GM21526 (cell line): ENCODE measurements at regions not wholly inside any gene's neighbourhood (a gene's known extent, or its start where the extent isn't known, plus 50 kb on each side); places are given as distances from the start of the nearest gene placed in this dataset.

Experiments used
- ATAC-seq: cut with Tn5 transposase; IDR thresholded peaks from one replicate; pipeline ENCODE4 v1.9.1; 2021; ENCODE audit warnings: moderate library complexity; ENCODE audit not compliant: unreplicated experiment, low FRiP score

DNA sequence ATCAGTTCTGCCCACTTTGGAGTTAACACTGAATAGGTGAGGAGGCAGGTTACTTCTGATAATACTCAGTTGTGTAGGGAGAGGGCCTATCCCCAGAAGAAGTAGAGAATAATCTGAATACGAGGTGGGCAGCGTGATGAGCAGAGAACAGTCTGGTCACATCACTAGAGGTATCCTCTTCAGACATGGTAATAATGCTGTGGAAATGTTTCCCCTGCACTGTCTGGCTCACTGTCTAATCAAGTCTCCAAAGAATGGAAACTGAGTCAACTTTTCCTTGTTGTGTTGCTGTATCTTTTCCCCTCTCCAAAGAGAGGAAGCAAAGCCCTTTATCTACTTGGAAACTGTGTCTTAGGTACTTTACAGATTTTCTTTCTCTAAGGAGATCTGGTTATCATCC lies 110.9 kb upstream of the ANKRD55 start:
- ATAC-seq, result no peak

- no peak for ATAC-seq
Observed at GRCh38 chr5:56342616-56343015, 109.5 kb upstream of the ANKRD55 start.

GRCh38 chr5:56340196-56340980 lies 107.3 kb upstream of the ANKRD55 start:
- no peak for ATAC-seq

DNA sequence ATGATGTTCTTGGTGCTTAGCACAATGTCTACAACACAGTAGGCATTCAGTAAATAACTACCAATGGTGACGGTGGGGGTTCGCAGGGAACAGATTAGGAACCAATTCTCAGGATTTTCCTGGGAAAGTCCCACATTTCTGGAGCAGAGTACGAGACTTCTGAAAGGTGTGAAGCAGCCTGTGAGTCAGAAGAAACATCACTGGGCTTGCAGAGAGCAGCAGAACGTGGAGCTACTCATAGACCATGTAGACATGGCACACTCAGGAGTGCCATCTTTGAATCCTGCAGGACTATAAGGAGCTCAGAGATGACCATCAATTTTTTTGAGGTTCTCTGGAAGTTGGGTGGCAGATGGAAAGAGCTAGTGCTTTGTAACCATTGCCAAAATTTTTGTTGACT lies 106.6 kb upstream of the ANKRD55 start:
- no peak for ATAC-seq

DNA sequence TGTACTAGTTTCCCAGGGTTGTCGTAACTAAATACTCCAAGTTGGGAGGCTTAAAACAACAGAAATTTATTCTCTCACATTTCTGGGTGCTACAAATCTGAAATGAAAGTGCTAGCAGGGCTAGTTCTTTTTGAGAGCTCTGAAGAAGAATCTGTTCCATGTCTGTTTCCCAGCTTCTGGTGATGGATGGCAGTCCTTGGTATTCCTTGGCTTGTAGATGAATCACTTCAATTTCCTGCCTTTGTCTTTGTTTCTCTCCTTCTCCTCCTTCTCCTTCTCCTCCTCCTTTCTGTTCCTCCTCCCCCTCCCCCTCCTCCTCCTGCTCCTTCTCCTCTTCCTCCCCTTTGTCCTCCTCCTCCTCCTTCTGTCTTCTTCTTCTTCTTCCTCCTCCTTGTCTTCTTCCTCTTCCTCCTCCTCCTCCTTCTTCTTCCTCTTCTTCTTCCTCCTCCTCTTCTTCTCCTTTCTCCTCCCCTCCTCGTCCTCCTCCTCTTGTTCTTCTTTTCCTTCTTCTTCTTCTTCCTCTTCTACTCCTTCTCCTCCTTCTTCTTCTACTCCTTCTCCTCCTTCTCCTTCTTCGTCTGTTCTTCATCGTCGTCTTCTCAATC lies 104.7 kb upstream of the ANKRD55 start:
- ATAC-seq, result no peak

DNA sequence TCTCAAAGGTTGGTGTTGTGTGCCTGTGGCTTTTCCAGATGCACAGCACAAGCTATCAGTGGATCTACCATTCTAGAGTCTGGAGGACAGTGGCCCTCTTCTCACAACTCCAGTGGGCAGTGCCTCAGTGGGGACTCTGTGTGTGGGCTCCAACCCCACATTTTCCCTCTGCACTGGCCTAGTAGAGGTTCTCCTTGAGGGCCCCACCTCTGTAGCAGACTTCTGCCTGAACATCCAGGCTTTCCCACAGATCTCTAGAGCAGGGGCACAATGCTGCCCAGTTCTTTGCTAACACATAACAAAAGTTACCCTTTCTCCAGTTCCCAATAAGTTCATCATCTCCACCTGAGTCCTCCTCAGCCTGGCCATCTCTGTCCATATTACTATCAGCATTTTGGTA lies 102.1 kb upstream of the ANKRD55 start:
- ATAC-seq, result no peak

GRCh38 chr5:56330806-56331205 lies 97.7 kb upstream of the ANKRD55 start:
- no peak for ATAC-seq

DNA sequence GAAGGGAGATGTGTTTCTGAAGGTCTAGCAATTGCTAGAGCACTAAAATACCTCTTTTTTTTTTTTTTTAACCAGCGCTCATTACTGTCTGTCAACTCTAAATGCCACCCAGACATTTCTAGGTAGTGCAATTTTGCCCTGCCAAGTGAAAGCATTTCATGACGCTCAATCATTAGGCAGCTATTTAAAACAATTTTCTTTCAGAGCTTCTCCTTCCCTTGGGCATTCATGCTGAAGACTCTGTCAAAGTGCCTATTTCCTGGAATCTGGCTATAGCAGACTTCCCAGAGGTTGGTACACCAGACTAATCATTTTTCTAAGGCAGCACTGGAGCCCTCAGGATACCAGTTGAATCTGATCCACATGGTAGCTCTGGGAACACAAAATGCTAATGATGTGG lies 97.0 kb upstream of the ANKRD55 start:
- ATAC-seq, result no peak

DNA sequence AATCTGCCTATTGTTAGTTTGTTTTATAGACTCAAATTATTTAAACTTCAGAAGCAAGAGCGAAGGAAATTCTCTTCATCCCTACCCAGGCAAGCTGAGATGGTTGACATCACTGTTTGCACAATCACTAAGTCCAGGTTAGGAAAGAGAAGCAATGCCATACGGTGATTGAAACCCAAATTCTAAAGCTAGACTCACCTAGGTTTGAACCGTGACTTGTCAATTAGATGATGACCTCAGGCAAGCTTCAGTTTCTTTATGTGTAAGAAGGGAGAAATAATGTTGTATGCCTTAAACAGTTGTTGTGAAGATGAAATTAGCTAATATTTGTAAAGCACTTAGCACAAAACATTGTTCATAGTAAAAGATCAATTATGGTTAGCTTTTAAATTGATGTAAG lies 96.5 kb upstream of the ANKRD55 start:
- ATAC-seq, result no peak

GRCh38 chr5:56328753-56329560 lies 95.8 kb upstream of the ANKRD55 start:
- no peak for ATAC-seq

DNA sequence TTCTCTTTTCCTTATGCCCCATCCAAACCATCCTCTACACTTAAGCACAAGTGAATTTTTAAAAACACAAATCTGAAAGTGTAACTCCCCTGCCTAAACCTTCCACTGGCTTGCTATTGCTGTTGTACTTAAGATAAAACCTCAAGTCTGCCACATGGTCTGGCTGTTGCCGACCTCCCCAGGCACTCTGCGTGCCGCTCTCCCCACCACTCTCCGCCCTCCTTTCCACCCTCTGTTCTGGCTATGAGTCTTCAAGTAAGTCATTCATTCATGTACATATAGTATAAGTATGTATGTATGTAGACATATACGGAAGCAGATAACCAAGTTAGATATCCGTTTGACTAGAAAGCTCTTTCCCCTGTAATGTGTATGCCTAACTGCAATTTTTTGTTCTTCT lies 94.7 kb upstream of the ANKRD55 start:
- peak; percentile 41 for ATAC-seq

- no peak for ATAC-seq
Observed at GRCh38 chr5:56326770-56327169, 93.6 kb upstream of the ANKRD55 start.

GRCh38 chr5:56326116-56326515 lies 93.0 kb upstream of the ANKRD55 start:
- no peak for ATAC-seq

DNA sequence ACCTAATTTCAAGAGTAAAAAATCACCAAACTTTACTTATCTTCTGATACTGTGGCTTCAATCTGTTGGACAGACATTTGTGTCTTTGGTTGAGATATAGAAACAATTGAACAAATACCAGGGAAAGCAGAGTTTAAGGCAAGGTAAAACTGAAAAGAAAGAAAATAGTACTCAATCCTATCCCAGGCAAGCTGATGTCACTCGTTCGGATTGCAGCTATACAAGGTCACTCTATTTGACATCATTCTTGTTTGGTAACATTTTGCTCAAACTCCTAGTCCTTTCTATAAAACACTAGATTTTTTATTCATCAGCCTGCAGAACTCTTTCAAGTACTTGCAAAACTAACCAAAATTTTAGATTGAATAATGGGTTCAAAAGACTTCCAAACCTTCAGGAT lies 91.9 kb upstream of the ANKRD55 start:
- no peak for ATAC-seq

DNA sequence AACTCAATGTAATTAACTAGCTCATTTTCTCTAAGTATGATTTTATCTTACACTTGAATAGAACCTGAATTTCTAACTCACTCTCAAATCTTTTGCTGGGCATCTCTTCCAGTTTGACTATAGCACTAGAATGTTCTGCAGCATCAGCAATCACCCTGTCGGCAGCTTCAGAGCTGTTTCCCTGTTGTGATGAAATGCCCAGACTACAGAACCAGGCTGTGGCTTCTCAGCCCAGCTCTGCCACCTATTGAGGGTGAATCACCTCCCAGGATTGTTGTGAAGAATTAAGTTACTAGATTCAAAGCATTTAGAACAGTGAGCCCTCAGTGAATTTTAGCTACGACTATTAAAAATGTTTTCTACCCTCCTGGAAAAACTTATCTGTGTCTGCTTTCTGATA lies 90.4 kb upstream of the ANKRD55 start:
- no peak for ATAC-seq

DNA sequence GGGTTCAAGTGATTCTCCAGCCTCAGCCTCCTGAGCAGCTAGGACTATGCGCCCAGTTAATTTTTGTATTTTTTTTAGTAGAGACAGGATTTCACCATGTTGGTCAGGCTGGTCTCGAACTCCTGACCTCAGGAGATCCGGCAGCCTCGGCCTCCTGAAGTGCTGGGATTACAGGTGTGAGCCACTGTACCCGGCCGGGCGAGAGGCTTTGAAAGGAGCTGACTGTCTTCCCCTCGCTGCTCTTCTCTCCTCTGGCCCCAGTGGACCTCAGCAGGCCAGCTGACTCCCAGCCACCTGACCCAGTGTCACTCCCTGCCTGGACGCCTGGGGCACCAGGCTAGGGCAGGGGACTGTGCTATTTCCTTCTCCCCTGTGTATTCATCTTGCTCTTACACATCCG lies 89.5 kb upstream of the ANKRD55 start:
- no peak for ATAC-seq

DNA sequence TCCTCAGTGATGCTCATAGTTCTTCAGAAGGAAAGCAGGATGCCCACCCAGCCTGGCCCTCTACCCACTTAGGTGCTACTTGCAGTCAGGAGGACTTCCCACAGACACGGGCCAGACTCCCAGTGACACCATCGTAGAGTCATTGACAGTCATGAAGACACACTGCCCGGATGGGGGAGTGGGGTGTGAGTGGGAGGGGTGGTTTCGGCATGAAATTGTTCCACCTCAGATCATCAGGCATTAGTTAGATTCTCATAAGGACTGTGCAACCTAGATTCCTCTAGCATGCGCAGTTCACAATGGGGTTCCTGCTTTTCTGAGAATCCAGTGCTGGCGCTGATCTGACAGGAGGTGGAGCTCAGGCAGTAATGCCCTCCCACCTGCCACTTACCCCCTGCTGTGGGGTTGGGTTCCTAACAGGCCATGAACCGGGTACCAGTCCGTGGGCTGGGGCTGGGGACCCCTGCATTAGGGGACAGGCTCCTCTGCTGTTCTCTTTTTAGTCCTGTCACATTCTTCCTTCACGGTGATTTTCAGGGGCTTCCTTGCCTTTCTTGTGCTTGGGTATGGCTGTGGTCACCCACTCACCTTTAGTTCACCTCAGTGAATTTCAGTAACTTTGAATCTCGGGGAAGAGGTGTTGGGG lies 88.2 kb upstream of the ANKRD55 start:
- ATAC-seq, result no peak

DNA sequence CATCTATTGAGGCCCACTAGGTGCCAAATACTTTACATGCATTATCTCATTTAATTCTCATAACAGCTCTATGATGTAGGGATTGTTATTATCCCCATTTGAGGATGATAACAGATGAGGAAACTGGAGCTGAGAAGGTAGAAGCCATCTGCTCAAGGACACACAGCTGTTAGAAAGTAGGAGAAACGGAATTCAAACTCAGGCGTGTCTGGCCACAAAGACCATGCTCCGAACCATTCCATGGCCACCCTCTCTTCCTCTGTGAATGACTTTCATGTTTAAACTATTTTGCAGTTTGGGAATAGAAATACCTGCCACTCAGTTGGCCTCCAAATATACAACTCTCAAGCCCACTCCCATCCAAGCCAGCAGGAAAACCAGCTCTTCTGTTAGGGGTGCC lies 87.6 kb upstream of the ANKRD55 start:
- no peak for ATAC-seq

DNA sequence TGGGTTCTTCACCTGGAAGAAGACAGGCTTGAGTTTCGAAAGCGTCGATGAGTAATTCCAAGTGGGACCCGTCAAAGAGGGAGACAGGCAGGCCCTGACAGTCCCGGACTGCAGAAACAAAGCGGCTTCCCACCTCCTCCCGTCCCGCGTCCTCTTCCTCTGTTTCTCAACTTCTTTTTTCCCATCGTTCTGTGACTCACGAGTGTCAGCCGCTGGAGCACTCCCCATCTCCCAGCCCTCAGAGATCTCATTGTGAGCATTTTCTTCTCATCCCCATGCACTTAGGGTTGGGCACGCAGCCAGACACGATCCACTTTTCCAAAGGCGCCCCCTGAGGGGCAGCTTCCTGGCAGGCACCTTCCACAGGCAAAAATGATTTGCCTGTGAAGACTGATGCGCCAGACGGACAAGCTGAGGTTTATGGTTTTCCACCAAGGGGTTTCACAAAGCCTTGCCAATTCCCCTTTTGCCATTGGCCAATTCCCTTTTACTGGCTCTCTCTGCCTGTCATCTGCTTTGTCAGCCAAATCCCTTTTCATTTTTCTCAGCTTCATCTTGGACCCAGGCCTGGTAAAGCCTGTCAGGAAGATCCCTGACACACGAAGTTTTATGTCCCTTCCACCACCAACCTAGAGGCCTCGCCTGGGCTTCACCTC lies 86.5 kb upstream of the ANKRD55 start:
- ATAC-seq, result no peak

- peak; percentile 56 for ATAC-seq
Observed at GRCh38 chr5:56317923-56318561, 84.9 kb upstream of the ANKRD55 start.
